ENCODE measurements at regions not wholly inside any gene's neighbourhood (a gene's known extent, or its start where the extent isn't known, plus 50 kb on each side); places are given as distances from the start of the nearest gene placed in this dataset.

DNA sequence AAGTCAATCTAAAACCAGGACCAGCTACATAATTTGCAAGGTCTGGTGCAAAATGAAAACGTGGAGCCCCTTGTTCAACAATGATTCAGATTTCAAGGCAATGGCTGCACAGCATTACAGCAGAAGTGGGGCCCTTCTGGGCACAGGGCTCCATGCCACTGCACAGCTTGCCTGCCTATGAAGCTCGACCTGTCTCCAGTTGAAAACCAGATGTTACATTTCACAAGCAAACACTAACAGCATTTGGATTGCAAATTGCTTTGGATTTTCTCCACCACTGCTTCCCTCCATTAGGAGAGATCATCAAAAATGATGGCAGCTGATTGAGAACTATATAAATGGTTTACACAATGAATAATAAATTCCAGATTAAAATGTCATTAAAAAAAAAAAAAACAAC is 551.4 kb upstream of the ZFHX3 start:
- TF ChIP-seq, protein P1, sequence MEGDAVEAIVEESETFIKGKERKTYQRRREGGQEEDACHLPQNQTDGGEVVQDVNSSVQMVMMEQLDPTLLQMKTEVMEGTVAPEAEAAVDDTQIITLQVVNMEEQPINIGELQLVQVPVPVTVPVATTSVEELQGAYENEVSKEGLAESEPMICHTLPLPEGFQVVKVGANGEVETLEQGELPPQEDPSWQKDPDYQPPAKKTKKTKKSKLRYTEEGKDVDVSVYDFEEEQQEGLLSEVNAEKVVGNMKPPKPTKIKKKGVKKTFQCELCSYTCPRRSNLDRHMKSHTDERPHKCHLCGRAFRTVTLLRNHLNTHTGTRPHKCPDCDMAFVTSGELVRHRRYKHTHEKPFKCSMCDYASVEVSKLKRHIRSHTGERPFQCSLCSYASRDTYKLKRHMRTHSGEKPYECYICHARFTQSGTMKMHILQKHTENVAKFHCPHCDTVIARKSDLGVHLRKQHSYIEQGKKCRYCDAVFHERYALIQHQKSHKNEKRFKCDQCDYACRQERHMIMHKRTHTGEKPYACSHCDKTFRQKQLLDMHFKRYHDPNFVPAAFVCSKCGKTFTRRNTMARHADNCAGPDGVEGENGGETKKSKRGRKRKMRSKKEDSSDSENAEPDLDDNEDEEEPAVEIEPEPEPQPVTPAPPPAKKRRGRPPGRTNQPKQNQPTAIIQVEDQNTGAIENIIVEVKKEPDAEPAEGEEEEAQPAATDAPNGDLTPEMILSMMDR (IDR thresholded peaks at IDR 0.05; ENCODE audit: low read length), result no peak
- no peak for TF ChIP-seq EZH2 (IDR thresholded peaks at IDR 0.05; ENCODE audit: borderline replicate concordance, low read length)
